ENCODE measurements at regions not wholly inside any gene's neighbourhood (a gene's known extent, or its start where the extent isn't known, plus 50 kb on each side); places are given as distances from the start of the nearest gene placed in this dataset.

DNA sequence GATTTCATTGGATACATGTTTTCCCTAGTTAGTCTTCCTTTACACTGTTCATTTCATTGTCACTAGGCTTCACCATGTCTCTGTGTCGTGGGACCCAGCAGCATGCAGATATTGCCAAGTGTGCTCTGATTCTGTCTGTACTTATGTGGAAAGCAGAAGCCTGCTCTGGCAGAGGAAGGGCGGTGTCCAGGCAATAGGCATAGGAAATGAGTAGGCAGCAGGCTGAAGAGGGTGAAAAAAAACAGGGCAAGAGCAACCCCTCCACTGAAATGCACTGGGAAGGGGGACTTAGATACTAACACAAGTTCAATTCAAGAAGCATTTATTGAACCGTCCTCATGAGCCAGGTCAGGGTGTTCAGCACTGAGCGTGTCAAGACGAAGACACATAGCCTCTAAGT is 85.2 kb upstream of the VAV3 start:
- TF ChIP-seq EZH2phosphoT487 (conservative IDR thresholded peaks at IDR 0.05; ENCODE audit: low read length) (no peak), CTCF (IDR thresholded peaks at IDR 0.05; ENCODE audit: insufficient read depth, low read length, poor library complexity, severe bottlenecking) (no peak)
